Retinal pigment epithelial cell (primary cell): ENCODE measurements at regions not wholly inside any gene's neighbourhood (a gene's known extent, or its start where the extent isn't known, plus 50 kb on each side); places are given as distances from the start of the nearest gene placed in this dataset.

Experiments
- DNase-seq: peaks from one replicate; pipeline ENCODE4 v3.0.0-alpha.2; 2010; ENCODE audit warnings: low read depth
- H3K4me3 ChIP-seq: 2 replicates; pipeline ENCODE4 v1.5.1; 2011; ENCODE audit warnings: mild to moderate bottlenecking, low read length, control low read depth, moderate library complexity
- CTCF ChIP-seq: conservative IDR thresholded peaks from 2 replicates; pipeline ENCODE4 v1.5.1; 2011; ENCODE audit warnings: low read depth, low read length, control low read depth, inconsistent platforms

DNA sequence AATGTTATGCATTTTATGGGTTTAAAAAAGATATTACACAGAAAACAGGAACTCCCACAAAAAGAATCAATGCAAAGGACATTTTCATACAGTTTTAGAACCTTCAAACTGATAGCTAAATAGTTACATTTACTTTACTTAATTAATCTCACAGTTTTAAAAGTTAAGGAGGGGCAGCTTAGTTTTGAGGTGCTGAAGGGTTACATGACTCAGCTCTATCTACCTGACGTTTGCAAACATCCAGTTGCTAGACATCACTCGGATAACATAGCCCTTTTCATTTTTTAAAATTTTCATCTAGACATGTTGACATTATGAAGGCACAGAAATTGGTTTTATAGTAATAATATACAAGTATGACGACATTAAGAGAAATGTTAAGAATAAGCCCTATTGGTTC is 53.7 kb upstream of the HSD17B12 start:
- no peak for DNase-seq

More for the DNA sequence above, 53.7 kb upstream of the HSD17B12 start:
- H3K4me3 ChIP-seq, result no peak overlapping the region
- no peak for TF ChIP-seq CTCF
